ENCODE measurements at regions not wholly inside any gene's neighbourhood (a gene's known extent, or its start where the extent isn't known, plus 50 kb on each side); places are given as distances from the start of the nearest gene placed in this dataset.

- TF ChIP-seq NFRKB (IDR thresholded peaks at IDR 0.05) (no peak), FOXA1 (IDR thresholded peaks at IDR 0.05) (no peak), TARDBP (IDR thresholded peaks at IDR 0.05) (no peak), ELF4 (IDR thresholded peaks at IDR 0.05) (no peak), LEF1 (IDR thresholded peaks at IDR 0.05; ENCODE audit: borderline replicate concordance) (no peak), SP1 (IDR thresholded peaks at IDR 0.05) (no peak), CTBP1 (IDR thresholded peaks at IDR 0.05; ENCODE audit: borderline replicate concordance) (no peak), HDGF (IDR thresholded peaks at IDR 0.05; ENCODE audit: borderline replicate concordance) (no peak), SUZ12 (IDR thresholded peaks at IDR 0.05) (no peak), ZNF384 (IDR thresholded peaks at IDR 0.05) (no peak), L3MBTL2 (conservative IDR thresholded peaks at IDR 0.05) (no peak), ARNT (IDR thresholded peaks at IDR 0.05) (no peak), FOXM1 (IDR thresholded peaks at IDR 0.05; ENCODE audit: borderline replicate concordance) (no peak), FOXK2 (IDR thresholded peaks at IDR 0.05) (no peak), BHLHE40 (IDR thresholded peaks at IDR 0.05; ENCODE audit: borderline replicate concordance) (no peak)
- ChIA-PET CTCF (no interaction called here), POLR2A (no interaction called here)
- no peak for DNase-seq (ENCODE audit: extremely low spot score)
These were observed 439.6 kb downstream of the TNS3 start for GRCh38 chr7:47142169-47142866.

GRCh38 chr7:47132471-47132870 lies 449.4 kb downstream of the TNS3 start:
- TF ChIP-seq ZNF384 (IDR thresholded peaks at IDR 0.05) = no peak
- no peak for TF ChIP-seq SUZ12 (IDR thresholded peaks at IDR 0.05)
- TF ChIP-seq CTBP1 (IDR thresholded peaks at IDR 0.05; ENCODE audit: borderline replicate concordance) = no peak
- TF ChIP-seq, protein P1, sequence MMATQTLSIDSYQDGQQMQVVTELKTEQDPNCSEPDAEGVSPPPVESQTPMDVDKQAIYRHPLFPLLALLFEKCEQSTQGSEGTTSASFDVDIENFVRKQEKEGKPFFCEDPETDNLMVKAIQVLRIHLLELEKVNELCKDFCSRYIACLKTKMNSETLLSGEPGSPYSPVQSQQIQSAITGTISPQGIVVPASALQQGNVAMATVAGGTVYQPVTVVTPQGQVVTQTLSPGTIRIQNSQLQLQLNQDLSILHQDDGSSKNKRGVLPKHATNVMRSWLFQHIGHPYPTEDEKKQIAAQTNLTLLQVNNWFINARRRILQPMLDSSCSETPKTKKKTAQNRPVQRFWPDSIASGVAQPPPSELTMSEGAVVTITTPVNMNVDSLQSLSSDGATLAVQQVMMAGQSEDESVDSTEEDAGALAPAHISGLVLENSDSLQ (IDR thresholded peaks at IDR 0.05) = no peak
- TF ChIP-seq SP1 (IDR thresholded peaks at IDR 0.05) = no peak
- TF ChIP-seq NFRKB (IDR thresholded peaks at IDR 0.05) = no peak
- no peak for TF ChIP-seq BHLHE40 (IDR thresholded peaks at IDR 0.05; ENCODE audit: borderline replicate concordance)
- TF ChIP-seq FOXK2 (IDR thresholded peaks at IDR 0.05) = no peak
- no peak for TF ChIP-seq L3MBTL2 (conservative IDR thresholded peaks at IDR 0.05)
- TF ChIP-seq FOXM1 (IDR thresholded peaks at IDR 0.05; ENCODE audit: borderline replicate concordance) = no peak
- TF ChIP-seq LEF1 (IDR thresholded peaks at IDR 0.05; ENCODE audit: borderline replicate concordance) = no peak
- ChIA-PET POLR2A (no interaction called here), CTCF (no interaction called here)
- DNase-seq (ENCODE audit: extremely low spot score) = no peak

DNA sequence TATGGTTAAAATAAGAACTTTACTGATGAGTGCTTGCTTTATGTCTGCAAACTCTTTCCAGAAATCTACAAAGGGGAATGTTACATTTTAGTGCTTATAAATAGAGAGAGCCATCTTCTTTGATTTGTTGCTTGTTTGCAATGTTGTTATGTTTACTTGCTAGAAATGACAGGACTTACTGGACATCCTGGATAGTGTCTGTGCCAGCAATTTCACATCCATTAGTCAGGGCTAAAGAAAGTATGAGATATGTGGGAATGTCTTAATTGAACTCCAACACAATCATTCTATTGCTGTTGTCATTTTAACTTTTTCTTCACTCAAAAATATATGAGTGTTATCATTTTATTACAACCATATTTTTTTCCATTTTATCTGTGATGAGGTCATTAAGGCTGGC lies 453.2 kb downstream of the TNS3 start:
- no peak for DNase-seq (ENCODE audit: extremely low spot score)
- TF ChIP-seq ZNF384 (IDR thresholded peaks at IDR 0.05) (no peak), TARDBP (IDR thresholded peaks at IDR 0.05) (no peak), SUZ12 (IDR thresholded peaks at IDR 0.05) (no peak), SP1 (IDR thresholded peaks at IDR 0.05) (no peak), ELF4 (IDR thresholded peaks at IDR 0.05) (no peak), FOXM1 (IDR thresholded peaks at IDR 0.05; ENCODE audit: borderline replicate concordance) (no peak), CTBP1 (IDR thresholded peaks at IDR 0.05; ENCODE audit: borderline replicate concordance) (no peak), ARNT (IDR thresholded peaks at IDR 0.05) (no peak), FOXA1 (IDR thresholded peaks at IDR 0.05) (no peak), NFRKB (IDR thresholded peaks at IDR 0.05) (no peak), BHLHE40 (IDR thresholded peaks at IDR 0.05; ENCODE audit: borderline replicate concordance) (no peak), FOXK2 (IDR thresholded peaks at IDR 0.05) (no peak), HDGF (IDR thresholded peaks at IDR 0.05; ENCODE audit: borderline replicate concordance) (no peak)
- TF ChIP-seq, protein P1 (IDR thresholded peaks at IDR 0.05) = no peak
- POLR2A ChIA-PET = no interaction called here
- CTCF ChIA-PET = no interaction called here

DNA sequence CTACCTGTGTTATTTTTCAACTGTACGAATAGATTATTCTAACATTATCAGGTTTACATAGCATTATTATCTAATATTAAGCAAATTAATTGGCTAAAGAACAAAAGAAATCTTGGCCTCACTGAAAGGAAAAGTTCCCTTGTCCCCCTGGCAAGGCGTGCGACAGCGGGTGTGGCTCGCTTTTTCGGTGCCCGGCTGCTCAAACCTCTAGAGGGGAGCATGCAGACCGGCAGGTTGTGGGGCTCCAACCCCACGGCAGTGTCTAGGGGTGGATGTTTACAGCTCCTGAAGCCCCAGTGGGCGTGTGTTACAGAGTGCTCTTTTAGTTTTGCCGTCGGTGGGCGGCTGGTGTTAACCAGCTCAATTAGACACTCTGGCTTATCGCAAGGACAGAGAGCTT lies 456.4 kb downstream of the TNS3 start:
- ChIA-PET CTCF (no interaction called here), POLR2A (no interaction called here)
- no peak for DNase-seq (ENCODE audit: extremely low spot score)
- TF ChIP-seq FOXK2 (IDR thresholded peaks at IDR 0.05) (no peak), FOXA1 (IDR thresholded peaks at IDR 0.05) (no peak), SUZ12 (IDR thresholded peaks at IDR 0.05) (no peak), HDGF (IDR thresholded peaks at IDR 0.05; ENCODE audit: borderline replicate concordance) (no peak), L3MBTL2 (conservative IDR thresholded peaks at IDR 0.05) (no peak), NFRKB (IDR thresholded peaks at IDR 0.05) (no peak), SP1 (IDR thresholded peaks at IDR 0.05) (no peak), ELF4 (IDR thresholded peaks at IDR 0.05) (no peak), BHLHE40 (IDR thresholded peaks at IDR 0.05; ENCODE audit: borderline replicate concordance) (no peak), CTBP1 (IDR thresholded peaks at IDR 0.05; ENCODE audit: borderline replicate concordance) (no peak), TARDBP (IDR thresholded peaks at IDR 0.05) (no peak), ARNT (IDR thresholded peaks at IDR 0.05) (no peak), FOXM1 (IDR thresholded peaks at IDR 0.05; ENCODE audit: borderline replicate concordance) (no peak)
- TF ChIP-seq, protein P1 (IDR thresholded peaks at IDR 0.05) = no peak

- CTCF ChIA-PET = no interaction called here
- no peak for TF ChIP-seq ELF4 (IDR thresholded peaks at IDR 0.05)
- TF ChIP-seq CTBP1 (IDR thresholded peaks at IDR 0.05; ENCODE audit: borderline replicate concordance) = no peak
- no peak for TF ChIP-seq ZNF384 (IDR thresholded peaks at IDR 0.05)
- no peak for TF ChIP-seq HDGF (IDR thresholded peaks at IDR 0.05; ENCODE audit: borderline replicate concordance)
- TF ChIP-seq, protein P1 (IDR thresholded peaks at IDR 0.05) = no peak
- no peak for TF ChIP-seq NFRKB (IDR thresholded peaks at IDR 0.05)
- TF ChIP-seq LEF1 (IDR thresholded peaks at IDR 0.05; ENCODE audit: borderline replicate concordance) = no peak
- no peak for TF ChIP-seq BHLHE40 (IDR thresholded peaks at IDR 0.05; ENCODE audit: borderline replicate concordance)
- TF ChIP-seq FOXK2 (IDR thresholded peaks at IDR 0.05) = no peak
- TF ChIP-seq ARNT (IDR thresholded peaks at IDR 0.05) = no peak
- TF ChIP-seq L3MBTL2 (conservative IDR thresholded peaks at IDR 0.05) = no peak
- DNase-seq (ENCODE audit: extremely low spot score) = no peak
- POLR2A ChIA-PET = no interaction called here
These were observed 462.5 kb downstream of the TNS3 start for GRCh38 chr7:47119261-47119865.

Data from HEK293T (cell line).